Esophagus squamous epithelium (tissue), 4 donors: ENCODE measurements at regions not wholly inside any gene's neighbourhood (a gene's known extent, or its start where the extent isn't known, plus 50 kb on each side); places are given as distances from the start of the nearest gene placed in this dataset.

Source experiments
- POLR2A ChIP-seq, 4 donors: fragments of 450-650 bp; IDR thresholded peaks; one replicate each; pipeline ENCODE4 v1.6.1; 2017; ENCODE audit warnings: antibody characterized with exemption in 4 of 4, mild to moderate bottlenecking in 4 of 4, moderate library complexity in 3 of 4
- TF ChIP-seq, protein P1 (sequence below), 6 experiments: fragments of 450-650 bp in 4 of 6; fragments of 200-600 bp in 2 of 6; sonication (generic) in 2 of 6; IDR thresholded peaks; one replicate each; pipeline ENCODE4 v1.5.1; 2016 to 2019; ENCODE audit warnings: antibody characterized with exemption in 6 of 6, mild to moderate bottlenecking in 4 of 6, moderate library complexity in 4 of 6

DNA sequence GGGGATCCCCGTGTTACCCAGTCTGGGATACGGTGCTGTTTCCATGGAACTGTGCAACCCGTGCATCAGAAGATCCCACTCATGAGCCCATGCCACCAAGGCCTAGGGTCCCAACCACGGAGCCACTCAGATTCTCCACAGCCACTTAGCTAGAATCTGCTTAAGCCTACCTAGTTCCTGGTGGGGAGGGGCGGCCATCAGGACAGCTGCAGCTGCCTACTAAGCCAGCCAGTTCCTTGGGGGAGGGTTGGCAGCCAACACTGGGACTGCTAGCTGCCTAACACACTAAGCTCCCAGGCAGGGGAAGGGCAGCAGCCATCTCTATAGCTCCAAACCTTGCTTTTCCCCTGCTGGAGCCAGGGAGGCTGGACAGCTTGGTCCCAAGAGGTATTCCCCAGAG lies 549.2 kb upstream of the BRINP3 start:
- TF ChIP-seq POLR2A (IDR thresholded peaks at IDR 0.05): no peak
- TF ChIP-seq, protein P1, sequence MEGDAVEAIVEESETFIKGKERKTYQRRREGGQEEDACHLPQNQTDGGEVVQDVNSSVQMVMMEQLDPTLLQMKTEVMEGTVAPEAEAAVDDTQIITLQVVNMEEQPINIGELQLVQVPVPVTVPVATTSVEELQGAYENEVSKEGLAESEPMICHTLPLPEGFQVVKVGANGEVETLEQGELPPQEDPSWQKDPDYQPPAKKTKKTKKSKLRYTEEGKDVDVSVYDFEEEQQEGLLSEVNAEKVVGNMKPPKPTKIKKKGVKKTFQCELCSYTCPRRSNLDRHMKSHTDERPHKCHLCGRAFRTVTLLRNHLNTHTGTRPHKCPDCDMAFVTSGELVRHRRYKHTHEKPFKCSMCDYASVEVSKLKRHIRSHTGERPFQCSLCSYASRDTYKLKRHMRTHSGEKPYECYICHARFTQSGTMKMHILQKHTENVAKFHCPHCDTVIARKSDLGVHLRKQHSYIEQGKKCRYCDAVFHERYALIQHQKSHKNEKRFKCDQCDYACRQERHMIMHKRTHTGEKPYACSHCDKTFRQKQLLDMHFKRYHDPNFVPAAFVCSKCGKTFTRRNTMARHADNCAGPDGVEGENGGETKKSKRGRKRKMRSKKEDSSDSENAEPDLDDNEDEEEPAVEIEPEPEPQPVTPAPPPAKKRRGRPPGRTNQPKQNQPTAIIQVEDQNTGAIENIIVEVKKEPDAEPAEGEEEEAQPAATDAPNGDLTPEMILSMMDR (IDR thresholded peaks at IDR 0.05): no peak
